Testis (tissue), 2 donors: ENCODE measurements at regions not wholly inside any gene's neighbourhood (a gene's known extent, or its start where the extent isn't known, plus 50 kb on each side); places are given as distances from the start of the nearest gene placed in this dataset.

Source experiments
- CTCF ChIP-seq, 3 experiments: fragments of 450-650 bp in 2 of 3; fragments of 200-600 bp in 1 of 3; sonication (generic) in 1 of 3; IDR thresholded peaks; one replicate each; pipeline ENCODE4 v1.5.1; 2016 to 2019; ENCODE audit warnings: antibody characterized with exemption in 3 of 3, mild to moderate bottlenecking in 2 of 3, moderate library complexity in 1 of 3
- POLR2A ChIP-seq: fragments of 450-650 bp; IDR thresholded peaks from one replicate; pipeline ENCODE4 v1.6.1; 2017; ENCODE audit warnings: antibody characterized with exemption, mild to moderate bottlenecking, moderate library complexity

- TF ChIP-seq CTCF (IDR thresholded peaks at IDR 0.05) (no peak), POLR2A (no peak)
Measured at GRCh38 chr20:39106791-39107190, 144.6 kb downstream of the DHX35 start.
